HS-5 (cell line): ENCODE measurements at regions not wholly inside any gene's neighbourhood (a gene's known extent, or its start where the extent isn't known, plus 50 kb on each side); places are given as distances from the start of the nearest gene placed in this dataset.
A peak's percentile ranks its signal among the peaks of the same experiment; 100 is the strongest.

Experiments
- DNase-seq: peaks from one replicate; pipeline ENCODE4 v3.0.0-alpha.2; 2012; ENCODE audit warnings: low read depth

DNA sequence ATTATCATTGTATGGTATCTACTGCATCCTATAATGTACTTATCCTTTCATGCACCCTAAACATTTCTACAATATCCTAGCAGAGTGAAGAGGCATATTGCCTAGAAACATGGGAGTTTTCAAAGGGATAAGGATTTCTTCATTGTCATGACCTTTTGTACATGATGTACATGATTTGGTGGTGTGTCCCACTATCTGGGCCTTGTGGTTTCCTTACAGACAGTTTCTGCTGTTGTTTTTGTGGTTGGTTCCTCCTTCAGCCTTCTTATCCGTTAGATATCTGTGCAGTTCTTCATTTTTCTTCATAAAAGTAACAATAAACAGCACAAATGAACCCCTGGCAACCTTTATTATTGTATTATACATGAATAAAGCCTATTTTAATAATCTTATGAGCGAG, 70.4 kb upstream of the BACH1 start:
- no peak for DNase-seq

DNA sequence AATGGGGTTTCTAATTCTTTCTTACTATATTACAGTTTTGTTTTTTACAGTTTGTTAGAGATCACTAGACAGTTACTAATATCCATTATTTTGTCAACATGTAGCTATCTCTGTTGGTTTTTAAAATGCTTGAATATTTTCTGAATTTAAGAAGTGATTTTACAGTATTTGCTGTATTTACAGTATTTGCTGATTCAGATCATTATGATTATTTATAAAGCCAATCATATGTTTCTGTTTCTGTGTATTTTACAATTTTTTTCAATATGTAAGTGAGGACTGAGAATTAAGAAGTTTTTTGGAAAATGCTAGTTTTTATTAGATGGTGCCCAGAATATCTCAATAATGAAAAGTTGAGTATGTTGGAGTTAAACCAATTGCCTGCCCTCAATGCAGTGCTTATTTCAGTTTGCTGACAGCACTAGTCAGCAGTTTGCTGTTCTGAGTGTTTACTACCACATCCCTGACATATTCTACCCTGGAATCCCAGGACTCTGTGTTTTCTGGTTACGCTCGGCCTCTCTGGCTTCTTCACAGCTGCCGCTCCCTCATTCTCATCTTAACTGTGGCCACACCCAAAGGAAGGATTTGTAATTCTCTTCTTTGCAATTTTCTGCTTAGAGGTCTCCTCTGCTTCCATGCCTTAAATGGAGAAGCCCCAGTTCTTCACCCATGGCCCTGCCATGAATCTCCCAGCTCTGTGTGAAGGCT, 68.0 kb upstream of the BACH1 start:
- DNase-seq, result no peak

DNA sequence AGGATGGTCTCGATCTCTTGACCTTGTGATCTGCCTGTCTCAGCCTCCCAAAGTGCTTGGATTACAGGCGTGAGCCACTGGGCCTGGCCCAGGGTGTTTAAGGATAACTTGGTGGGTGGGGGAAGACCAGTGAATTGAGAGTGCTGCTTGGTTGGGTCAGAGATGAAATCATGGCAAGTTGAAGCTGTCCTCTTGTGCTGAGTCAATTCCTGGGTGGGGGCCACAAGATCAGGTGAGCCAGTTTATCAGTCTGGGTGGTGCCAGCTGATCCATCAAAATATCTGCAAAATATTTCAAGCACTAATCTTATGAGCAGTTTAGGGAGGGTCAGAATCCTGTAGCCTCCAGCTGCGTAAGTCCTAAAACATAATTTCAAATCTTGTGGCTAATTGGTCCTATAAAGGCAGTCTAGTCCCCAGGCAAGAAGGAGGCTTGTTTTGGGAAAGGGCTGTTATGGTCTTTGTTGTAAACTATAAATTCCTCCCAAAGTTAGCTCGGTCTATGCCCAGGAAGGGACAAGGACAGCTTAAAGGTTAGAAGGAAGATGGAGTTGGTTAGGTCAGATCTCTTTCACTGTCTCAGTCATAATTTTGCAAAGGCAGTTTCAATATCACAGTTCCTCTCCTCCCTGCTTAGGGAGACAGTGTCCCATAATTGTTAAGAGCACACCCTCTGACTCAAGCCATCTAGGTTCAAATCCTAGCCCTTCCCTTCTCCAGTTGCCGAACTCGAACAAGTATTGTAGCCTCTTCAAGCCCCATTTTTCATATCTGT, 66.8 kb upstream of the BACH1 start:
- DNase-seq, result no peak

DNA sequence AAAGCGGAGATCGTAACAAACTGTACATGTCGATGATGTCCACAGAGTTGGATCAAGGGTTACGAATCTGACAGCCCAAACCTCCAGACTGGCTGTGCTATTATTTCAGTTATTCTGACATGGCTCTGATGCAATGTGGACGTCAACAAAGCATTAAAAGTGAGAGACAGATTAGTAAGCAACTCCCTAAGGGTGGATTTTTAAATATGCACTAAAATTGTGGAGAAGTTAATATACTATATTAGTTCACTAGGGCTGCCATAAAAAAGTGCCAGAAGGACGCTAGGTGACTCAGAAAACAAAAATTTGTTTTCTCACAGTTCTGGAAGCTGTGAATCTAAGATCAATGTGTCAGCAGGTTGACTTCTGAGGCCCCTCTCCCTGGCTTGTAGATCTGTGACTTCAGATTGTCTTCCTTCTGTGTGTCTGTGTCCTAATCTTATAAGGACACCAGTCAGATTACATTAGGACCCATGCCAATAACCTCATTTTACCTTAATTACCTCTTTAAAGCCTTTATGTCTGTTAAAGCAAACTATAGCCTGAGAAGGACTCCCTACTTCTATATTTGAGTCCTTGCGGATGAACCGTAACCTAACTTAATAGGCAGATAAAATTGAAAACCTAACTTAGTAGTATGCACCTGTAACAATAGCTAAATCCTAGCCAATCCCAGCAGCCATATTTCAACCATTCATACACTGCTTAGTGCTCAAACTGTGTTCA, 66.0 kb upstream of the BACH1 start:
- DNase-seq, result peak; percentile 72

DNA sequence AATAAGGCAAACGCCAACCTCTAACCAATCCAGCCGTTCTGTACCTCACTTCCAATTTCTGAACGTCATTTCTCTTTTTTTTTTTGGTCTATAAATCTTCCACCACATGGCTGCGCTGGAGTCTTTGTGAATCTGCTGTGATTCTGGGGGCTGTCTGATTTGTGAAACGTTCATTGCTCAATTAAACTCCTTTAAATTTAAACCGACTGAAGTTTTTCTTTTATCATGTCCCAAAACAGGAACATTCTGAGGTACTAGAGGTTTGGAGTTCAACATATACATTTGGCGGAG, 65.5 kb upstream of the BACH1 start:
- no peak for DNase-seq

DNA sequence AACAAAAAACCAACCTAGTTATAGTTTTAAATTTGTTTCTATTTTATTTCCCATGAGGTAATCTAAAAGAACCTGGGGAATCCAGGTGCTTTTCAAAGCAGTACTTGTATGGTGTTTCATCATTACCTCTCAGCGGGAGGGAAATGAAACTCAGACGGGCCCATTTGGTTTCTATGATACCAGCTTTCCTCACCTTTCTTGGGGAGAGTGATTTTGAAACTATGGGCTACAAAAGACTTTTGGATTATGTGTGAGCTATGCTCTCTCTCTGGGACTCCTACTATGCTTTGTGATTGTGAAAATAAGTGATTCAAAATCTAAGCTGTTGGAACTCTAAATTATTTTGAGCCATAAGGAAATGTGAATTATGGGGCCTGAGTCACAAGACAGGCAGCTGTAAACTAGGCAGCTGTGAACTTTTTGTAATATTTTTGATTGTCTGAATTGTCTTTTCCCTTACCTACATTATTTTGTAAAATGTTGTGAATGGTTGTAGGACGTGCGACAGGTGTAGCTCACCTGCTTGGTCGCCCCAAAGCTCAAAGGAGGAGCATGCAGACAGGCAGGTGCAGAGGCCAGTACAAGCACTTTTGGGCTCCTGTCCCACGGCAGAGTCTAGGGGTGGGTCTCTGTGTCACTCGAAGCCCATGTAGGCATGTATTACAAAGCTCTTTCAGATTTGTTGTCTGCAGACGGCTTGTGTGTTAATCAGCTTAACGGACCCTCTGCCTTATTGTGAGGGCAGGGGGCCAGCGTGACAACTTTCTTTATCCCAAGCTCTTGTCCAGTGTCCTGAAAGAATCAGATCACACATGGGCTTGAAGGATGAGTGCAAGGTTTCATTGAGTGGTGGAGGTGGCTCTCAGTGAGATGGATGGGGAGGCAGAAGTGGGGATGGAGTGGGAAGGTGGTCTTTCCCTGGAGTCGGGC, 64.8 kb upstream of the BACH1 start:
- no peak for DNase-seq

DNA sequence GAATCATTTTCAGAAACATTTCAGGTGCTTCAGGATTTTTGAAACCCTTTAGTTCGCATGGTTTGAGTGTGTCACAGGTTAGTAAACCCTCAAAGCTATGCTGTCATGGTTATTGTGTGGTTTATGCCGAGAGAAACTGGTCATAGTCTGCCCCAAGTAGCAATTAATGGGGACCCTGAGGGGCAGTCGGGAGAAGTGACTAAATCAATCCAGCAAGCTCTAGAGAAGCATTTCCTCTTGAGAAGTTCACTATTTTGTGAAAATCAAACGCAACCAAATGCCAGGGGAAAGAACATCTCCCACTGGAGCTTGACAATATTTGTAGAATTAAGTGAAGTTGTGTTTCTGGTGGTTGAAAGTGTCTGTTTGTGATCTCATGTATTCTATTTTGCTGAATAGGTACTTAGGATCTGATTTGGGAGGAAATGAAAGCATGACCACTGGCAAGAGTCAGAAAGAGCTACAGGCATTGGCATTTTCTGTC, 63.0 kb upstream of the BACH1 start:
- DNase-seq, result no peak

- no peak for DNase-seq
Observed at GRCh38 chr21:29236201-29236600, 62.5 kb upstream of the BACH1 start.

GRCh38 chr21:29237110-29238052, 61.3 kb upstream of the BACH1 start:
- DNase-seq, result no peak

DNA sequence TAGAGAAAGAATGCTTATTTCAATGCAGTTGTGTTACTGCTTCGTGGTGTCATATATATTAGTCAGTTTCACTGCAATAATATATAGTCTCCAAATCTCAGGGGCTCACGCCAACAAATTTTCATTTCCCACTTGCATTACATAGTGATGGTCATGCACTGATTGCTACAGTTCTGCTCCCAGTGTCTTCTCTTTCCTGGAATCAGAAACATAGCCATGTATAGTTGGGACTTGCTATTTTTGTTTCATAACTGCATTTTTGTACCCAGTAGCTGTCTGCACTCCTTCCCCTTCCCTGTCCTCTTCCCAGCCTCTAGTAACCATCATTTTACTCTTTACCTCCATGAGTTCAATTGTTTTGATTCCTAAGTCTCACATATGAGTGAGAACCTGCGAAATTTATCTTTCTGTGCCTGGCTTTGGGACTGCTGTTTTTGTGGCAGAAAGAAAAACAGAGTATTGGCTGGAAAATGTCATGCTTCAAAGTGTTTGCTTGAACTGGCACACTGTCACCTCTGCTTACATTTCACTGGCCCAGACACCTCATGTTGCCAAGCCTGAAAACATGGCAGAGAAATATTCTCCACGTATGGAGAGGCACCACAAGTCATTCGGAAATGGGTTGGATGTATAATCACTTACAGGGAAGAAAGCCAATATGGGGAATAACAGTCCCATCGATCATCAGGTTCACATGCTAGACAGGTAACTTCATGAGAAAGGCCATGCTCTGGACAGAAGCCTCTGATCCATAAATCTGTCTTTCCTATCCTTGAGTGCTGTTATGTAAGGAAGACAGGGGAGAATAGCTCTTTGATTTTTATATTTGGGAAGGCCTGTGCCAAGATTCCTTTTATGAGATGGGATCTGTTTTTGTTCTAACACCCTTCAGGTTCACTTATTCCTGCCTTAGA, 60.4 kb upstream of the BACH1 start:
- no peak for DNase-seq

DNA sequence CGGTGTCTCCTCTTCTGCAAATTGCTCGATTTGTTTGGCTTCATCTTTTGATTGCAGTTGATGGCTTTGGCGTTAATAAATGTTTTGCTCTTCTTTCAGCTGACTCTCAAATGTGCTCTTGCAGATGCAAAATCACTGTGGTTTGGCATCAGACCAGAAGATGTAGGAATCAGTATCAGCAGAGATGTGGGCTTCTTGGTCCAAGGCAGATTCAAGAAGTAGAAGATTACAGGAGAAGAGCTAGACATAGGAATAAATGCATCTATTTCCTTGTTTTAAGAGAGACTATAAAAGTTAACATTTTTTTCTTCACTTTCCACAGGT, 59.8 kb upstream of the BACH1 start:
- no peak for DNase-seq

DNA sequence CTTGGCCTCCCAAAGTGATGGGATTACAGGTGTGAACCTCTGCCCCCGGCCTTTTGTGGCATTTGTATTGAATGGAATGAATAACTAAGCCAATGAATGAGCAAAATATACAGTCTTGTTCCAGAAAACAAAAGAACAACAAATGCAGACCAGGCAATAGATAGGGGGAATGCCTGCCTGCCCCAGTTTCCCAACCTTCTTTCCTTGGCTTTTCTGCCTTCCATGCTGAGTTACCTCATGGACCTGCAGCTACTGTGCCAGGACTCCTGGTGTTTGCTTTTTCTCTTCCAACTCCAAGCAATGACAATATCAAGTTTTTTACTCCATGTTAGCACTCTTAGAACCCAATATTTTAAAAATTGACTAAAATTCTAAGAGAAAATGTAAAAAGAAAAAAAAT, 58.6 kb upstream of the BACH1 start:
- no peak for DNase-seq

DNA sequence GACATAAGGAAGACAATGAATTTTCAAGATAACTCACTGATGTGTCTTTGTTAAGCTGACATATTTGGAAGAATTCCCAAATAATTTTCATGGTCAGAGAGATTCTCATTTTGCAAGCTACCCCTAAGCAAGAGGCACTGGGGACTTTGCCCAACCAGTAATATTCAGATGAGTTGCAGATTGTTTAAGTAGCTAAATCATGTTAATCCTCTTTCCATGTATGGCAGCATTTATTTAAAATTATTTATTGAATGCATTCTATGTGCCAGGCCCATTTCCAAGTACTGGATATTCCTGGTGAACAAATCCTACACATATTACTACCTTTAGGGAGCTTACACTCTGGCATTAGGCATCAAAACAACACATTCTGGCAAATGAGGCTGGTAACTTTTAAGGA, 56.5 kb upstream of the BACH1 start:
- no peak for DNase-seq

DNA sequence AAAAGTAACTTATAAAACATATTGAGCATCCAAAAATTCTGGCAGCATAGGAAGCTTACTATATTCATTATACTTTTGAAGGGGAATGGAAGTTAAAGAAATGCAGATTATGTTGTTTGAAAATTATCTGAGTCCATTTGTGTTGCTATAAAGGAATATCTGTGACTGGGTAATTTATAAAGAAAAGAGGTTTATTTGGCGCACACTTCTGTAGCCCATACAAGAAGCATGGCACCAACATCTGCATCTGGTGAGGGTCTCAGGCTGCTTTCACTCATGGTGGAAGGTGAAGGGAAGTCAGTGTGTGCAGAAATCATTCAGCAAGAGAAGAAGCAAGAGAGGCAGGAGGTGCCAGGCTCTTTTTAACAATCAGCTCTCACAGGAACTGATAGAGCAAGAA, 55.5 kb upstream of the BACH1 start:
- no peak for DNase-seq

GRCh38 chr21:29245104-29245643, 53.5 kb upstream of the BACH1 start:
- DNase-seq, result no peak

DNA sequence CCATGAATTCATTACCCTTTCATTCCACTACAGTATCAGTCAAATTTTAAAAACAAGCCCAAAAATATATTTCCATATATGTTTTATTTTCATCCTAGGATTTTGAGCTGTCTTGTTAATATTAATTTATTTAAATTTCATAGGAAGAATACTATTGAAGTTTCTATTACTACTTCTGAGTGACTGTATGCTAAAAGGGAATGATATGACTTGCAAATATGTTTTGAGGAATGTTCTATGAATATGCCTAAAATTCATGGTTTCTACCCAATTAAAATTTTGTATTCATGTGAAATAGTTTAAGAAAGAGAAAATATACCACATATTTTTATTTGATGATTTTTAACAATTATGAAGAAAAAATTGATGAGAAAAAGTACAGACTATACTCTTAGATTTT, 52.9 kb upstream of the BACH1 start:
- no peak for DNase-seq

DNA sequence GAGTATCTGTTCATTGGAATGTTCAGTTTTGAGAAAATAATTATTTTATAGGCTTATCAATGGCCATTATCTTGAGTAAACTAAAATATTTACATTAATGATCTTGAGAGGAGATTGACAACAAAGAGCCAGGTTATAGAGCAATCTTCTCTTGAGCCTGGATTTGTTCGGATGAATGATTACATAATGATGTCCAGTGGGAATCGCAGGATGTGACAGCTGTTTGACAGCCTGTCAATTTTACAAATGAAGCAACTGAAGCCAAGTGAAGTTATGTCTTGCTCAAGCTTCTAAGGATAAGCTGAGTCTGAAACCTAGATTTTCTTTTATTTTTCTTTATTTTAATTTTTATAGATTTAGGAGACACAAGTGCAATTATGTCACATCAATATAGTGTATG, 52.1 kb upstream of the BACH1 start:
- DNase-seq, result no peak

DNA sequence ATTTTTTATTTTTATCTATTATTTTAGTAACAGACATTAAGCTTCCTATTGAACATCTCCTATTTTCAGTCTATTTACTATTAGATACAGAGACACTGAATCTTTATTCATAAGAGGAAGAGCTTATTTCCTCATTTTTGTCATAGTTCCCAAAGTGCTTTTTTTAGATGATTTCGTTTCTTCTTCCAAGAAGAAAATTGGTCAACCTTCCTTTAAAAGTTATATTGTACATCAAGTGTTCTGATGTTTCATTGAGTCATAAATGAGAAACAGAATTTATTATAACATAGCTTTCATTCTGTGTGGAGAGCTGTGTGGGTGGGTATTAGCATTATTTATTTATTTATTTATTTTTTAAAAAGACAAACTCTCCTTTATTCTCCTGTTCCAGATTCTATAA, 50.6 kb upstream of the BACH1 start:
- no peak for DNase-seq
